ENCODE measurements at regions not wholly inside any gene's neighbourhood (a gene's known extent, or its start where the extent isn't known, plus 50 kb on each side); places are given as distances from the start of the nearest gene placed in this dataset.

DNA sequence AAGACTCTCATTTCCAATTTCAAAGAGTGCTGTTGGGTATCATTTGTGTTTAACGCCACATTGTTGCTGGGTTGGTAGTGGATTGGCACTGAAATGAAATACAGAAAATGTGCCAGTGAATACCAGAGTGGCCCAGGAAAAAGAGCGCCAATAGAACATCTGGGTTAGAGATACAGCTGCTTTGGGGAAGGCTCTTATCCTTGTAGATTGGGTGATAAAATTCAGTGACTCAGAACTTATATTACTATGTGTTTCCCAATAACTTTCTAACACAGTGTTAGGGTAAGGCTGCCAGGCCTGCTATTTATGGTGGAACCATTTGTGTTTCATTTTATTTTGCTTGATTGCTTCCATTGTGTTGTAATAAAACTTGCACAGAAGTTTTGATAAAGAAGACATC is 168.2 kb upstream of the SSTR1 start:
- TF ChIP-seq POLR2A (IDR thresholded peaks at IDR 0.05) (no peak), CTCF (IDR thresholded peaks at IDR 0.05) (no peak)
